ENCODE measurements at regions not wholly inside any gene's neighbourhood (a gene's known extent, or its start where the extent isn't known, plus 50 kb on each side); places are given as distances from the start of the nearest gene placed in this dataset.
"Not testable (repeated sequence)": the region's sequence is repeated elsewhere in the genome, so short reads cannot be mapped to it uniquely, and the experiment has no call there.

DNA sequence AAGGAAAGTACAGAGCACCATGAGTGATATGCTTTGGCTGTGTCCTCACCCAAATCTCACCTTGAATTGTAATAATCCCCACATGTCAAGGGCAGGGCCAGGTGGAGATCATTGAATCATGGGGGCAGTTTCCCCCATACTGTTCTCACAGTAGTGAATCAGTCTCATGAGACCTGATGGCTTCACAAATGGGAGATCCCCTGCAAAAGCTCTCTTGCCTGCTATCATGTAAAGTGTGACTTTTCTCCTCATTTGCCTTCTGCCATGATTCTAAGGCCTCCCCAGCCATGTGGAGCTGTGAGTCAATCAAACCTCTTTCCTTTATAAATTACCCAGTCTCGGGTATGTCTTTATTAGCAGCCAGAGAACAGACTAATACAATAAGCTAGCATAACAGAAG is 266.5 kb upstream of the C9orf72 start:
- TF ChIP-seq, protein P1, sequence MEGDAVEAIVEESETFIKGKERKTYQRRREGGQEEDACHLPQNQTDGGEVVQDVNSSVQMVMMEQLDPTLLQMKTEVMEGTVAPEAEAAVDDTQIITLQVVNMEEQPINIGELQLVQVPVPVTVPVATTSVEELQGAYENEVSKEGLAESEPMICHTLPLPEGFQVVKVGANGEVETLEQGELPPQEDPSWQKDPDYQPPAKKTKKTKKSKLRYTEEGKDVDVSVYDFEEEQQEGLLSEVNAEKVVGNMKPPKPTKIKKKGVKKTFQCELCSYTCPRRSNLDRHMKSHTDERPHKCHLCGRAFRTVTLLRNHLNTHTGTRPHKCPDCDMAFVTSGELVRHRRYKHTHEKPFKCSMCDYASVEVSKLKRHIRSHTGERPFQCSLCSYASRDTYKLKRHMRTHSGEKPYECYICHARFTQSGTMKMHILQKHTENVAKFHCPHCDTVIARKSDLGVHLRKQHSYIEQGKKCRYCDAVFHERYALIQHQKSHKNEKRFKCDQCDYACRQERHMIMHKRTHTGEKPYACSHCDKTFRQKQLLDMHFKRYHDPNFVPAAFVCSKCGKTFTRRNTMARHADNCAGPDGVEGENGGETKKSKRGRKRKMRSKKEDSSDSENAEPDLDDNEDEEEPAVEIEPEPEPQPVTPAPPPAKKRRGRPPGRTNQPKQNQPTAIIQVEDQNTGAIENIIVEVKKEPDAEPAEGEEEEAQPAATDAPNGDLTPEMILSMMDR (IDR thresholded peaks at IDR 0.05), result not testable (repeated sequence)
- TF ChIP-seq POLR2AphosphoS5 (IDR thresholded peaks at IDR 0.05), result not testable (repeated sequence)

All from sigmoid colon (tissue), 4 donors.